ENCODE measurements at regions not wholly inside any gene's neighbourhood (a gene's known extent, or its start where the extent isn't known, plus 50 kb on each side); places are given as distances from the start of the nearest gene placed in this dataset.

DNA sequence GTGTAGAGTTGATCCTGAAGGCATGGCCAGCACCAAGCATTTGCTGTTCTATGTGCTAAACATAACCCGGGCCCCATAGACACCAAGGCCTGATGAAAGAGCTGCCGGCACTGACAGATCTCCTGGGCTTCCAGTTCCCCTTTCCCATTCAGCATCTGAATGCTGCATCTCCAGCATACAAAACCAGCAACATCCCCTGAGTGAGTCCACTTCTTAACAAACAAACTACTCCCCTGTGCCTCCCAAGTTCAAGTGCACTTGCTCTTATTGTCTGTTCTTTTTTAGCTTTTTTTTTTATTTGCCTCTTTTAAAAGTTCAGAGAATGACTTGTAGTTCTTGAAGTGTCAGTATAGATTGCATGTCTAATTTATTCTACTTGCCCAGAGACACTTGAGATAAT, 156.0 kb downstream of the EDEM1 start:
- TF ChIP-seq EZH2 (optimal IDR thresholded peaks at IDR 0.05; ENCODE audit: low read depth, low read length): no peak
- TF ChIP-seq, protein P1, sequence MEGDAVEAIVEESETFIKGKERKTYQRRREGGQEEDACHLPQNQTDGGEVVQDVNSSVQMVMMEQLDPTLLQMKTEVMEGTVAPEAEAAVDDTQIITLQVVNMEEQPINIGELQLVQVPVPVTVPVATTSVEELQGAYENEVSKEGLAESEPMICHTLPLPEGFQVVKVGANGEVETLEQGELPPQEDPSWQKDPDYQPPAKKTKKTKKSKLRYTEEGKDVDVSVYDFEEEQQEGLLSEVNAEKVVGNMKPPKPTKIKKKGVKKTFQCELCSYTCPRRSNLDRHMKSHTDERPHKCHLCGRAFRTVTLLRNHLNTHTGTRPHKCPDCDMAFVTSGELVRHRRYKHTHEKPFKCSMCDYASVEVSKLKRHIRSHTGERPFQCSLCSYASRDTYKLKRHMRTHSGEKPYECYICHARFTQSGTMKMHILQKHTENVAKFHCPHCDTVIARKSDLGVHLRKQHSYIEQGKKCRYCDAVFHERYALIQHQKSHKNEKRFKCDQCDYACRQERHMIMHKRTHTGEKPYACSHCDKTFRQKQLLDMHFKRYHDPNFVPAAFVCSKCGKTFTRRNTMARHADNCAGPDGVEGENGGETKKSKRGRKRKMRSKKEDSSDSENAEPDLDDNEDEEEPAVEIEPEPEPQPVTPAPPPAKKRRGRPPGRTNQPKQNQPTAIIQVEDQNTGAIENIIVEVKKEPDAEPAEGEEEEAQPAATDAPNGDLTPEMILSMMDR (IDR thresholded peaks at IDR 0.05; ENCODE audit: low read length): no peak
